ENCODE measurements at regions not wholly inside any gene's neighbourhood (a gene's known extent, or its start where the extent isn't known, plus 50 kb on each side); places are given as distances from the start of the nearest gene placed in this dataset.

- TF ChIP-seq CTCF (IDR thresholded peaks at IDR 0.05) = no peak
- TF ChIP-seq POLR2A (IDR thresholded peaks at IDR 0.05) = no peak
These were observed 161.3 kb upstream of the NR5A2 start for GRCh38 chr1:199866210-199866617.

All from upper lobe of left lung (tissue), 4 donors.